GM21447 (cell line): ENCODE measurements at regions not wholly inside any gene's neighbourhood (a gene's known extent, or its start where the extent isn't known, plus 50 kb on each side); places are given as distances from the start of the nearest gene placed in this dataset.

ENCODE experiments used
- ATAC-seq: cut with Tn5 transposase; IDR thresholded peaks from one replicate; pipeline ENCODE4 v1.9.1; 2021; ENCODE audit not compliant: unreplicated experiment

- no peak for ATAC-seq
These were observed 607.4 kb upstream of the FAM241A start for GRCh38 chr4:111537871-111538270.

GRCh38 chr4:111540671-111541070 lies 604.6 kb upstream of the FAM241A start:
- ATAC-seq: no peak

- no peak for ATAC-seq
These were observed 603.2 kb upstream of the FAM241A start for GRCh38 chr4:111542056-111542455.

DNA sequence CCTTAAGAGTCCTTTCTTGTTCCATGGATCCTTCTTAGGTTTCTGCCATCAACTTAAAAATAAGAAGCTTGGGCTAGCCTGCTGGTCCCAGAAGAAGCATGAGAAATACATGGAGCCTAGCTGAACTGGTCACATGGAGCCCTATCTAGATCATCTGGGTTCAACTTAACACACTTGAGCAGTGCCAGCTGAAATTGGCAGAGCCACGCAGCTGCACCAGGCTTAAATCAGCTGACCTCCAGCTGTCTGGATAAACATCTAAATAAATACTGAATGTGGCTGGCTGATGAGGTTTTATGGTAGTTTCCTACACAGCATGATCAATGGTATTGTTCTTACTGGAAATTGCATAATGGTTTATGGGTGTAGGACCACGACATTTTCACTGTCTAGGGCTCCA lies 598.4 kb upstream of the FAM241A start:
- no peak for ATAC-seq

GRCh38 chr4:111556141-111556781 lies 589.0 kb upstream of the FAM241A start:
- no peak for ATAC-seq

DNA sequence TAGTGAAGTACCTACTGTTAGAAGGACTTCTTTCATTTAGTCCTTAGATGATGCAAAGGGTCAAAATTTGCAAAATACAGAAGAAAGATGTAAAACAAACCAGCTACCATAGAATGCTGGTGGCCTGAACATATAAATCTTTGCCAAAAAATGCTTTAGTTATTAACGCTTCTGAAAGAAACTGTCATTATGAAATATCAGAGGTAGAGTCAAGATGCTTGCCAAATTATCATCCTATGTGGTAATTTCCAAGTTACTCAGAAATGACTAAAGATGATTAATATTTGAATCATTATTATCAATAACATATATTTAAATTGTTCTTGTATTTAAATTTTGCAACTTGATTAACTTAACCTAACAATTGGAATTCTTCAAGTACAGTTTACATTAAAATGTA lies 588.4 kb upstream of the FAM241A start:
- ATAC-seq: no peak

- ATAC-seq: no peak
These were observed 582.4 kb upstream of the FAM241A start for GRCh38 chr4:111562826-111563225.

DNA sequence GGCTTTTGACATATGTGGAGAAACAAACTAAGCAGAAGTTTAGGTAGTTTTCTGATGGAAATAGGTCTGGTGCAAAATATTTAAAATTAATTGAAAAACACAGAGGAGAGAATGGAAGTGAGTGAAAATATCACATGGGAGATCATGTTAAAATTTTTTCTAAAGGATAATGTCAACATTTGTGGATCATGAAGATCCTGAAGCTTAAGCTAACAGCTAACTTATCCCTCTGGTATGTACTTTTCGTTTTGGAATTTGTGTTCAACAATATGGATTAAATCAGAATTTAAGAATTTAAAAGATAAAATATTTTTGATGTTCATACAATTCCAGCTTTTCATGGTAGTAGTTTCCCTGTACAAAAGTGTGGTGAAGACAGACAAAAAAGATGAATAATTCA lies 572.8 kb upstream of the FAM241A start:
- ATAC-seq: no peak

DNA sequence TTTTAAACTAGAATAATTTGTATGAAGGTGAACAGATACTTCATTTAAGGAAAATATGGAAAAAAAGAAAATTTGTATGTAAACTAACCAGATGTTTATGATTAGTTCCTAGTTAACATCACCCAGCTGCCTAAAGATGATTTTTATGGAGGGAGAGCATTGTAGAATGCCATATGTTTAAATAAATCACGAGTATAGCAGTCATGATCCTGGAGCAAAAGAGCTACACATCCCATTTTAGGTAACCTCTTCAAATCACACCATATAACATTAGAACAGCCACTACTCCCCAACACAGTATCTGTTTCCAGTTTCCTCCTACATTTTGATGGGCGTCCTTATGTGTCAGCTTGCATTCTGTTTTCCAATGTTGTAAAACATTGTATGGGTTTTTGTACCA lies 571.9 kb upstream of the FAM241A start:
- ATAC-seq: no peak

- no peak for ATAC-seq
These were observed 565.5 kb upstream of the FAM241A start for GRCh38 chr4:111579767-111580166.

GRCh38 chr4:111595456-111595855 lies 549.8 kb upstream of the FAM241A start:
- ATAC-seq: no peak

GRCh38 chr4:111596491-111596890 lies 548.8 kb upstream of the FAM241A start:
- no peak for ATAC-seq

GRCh38 chr4:111601671-111602070 lies 543.6 kb upstream of the FAM241A start:
- ATAC-seq: no peak

DNA sequence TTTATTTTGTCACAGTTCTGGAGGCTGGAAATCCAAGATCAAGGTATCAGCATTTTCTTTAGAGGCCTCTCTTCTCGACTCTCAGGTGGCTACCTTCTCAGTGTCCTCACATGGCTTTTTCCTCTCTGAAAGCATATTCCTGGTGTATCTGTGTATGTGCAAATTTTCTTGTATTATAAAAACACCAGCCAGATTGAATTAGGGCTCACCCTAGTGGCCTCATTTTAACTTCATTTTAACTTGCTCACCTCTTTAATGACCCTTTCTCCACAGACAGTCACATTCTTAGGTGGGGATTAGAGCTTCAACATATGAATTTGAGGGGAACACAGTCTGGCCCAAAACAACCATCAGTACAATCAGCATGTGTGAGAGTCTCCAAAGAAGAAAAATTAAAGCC lies 542.4 kb upstream of the FAM241A start:
- no peak for ATAC-seq

GRCh38 chr4:111605111-111605510 lies 540.1 kb upstream of the FAM241A start:
- no peak for ATAC-seq

DNA sequence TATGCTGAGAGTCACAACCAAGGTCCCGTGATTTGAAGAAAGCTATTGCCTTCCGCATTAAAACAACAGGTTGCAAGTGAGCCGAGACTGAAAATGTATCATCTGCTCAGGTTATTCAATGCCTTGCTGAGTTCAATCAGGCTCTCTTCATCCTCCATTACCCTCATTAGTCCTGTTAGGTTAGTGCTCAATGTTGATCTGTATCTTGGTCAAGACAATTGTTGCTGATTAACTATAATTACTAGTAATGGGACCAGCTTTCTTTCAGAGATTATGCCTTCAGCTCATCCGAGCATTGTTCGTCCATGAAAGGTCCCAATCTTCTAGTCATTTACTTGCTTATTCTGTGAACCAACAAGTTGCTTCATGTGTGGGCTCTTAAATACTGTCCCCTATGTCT lies 534.6 kb upstream of the FAM241A start:
- ATAC-seq: no peak

- no peak for ATAC-seq
These were observed 526.3 kb upstream of the FAM241A start for GRCh38 chr4:111618908-111619307.

DNA sequence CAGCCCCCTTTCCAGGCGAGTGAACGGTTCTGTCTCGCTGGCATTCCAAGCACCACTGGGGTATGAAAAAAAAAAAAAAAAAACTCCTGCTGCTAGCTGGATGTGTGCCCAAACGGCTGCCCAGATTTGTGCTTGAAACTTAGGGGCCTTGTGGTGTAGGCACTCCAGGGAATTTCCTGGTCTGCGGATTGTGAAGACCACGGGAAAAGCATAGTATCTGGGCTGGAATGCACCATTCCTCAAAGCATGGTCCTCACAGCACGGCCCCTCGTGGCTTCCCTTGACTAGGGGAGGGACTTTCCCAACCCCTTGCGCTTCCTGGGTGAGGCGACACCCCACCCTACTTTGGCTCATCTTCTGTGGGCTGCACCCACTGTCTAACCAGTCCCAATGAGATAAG lies 516.8 kb upstream of the FAM241A start:
- no peak for ATAC-seq

- no peak for ATAC-seq
These were observed 514.5 kb upstream of the FAM241A start for GRCh38 chr4:111630705-111631104.

GRCh38 chr4:111631215-111631999 lies 513.8 kb upstream of the FAM241A start:
- no peak for ATAC-seq

DNA sequence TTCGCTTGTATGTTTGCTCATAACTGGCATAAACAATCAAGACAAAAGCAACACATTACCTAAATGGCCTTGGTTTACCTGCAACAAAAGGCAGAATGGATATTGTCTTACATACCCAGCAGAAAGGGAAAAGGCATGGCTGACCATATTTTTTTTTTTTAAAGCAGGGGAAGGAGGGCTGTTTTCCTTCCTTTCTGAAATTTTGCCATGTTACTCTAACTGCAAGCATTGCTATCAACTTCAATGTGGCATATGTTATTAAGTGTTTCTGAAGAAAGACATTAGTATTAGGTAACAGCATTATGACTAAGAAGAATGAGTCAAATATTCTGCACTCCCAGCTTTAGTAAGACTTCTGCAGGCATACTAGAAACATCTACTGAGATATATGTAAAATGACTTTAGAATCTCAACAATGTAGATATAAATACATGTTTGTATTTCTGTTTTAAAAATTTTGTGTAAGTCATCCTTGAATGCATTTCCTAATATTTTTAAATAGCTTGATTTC lies 512.6 kb upstream of the FAM241A start:
- ATAC-seq: no peak

GRCh38 chr4:111633663-111634266 lies 511.5 kb upstream of the FAM241A start:
- ATAC-seq: no peak
